H9 (cell line): ENCODE measurements at regions not wholly inside any gene's neighbourhood (a gene's known extent, or its start where the extent isn't known, plus 50 kb on each side); places are given as distances from the start of the nearest gene placed in this dataset.

Source experiments
- DNase-seq: peaks from one replicate; pipeline ENCODE4 v3.0.0-alpha.2; 2017
- H2AFZ ChIP-seq: one replicate; pipeline ENCODE4 v1.6.1; 2013; ENCODE audit warnings: mild to moderate bottlenecking, low read length, control low read depth, moderate library complexity
- H2AK5ac ChIP-seq: 2 replicates; pipeline ENCODE4 v1.6.1; 2013; ENCODE audit warnings: low read length, control low read depth, mixed read lengths; ENCODE audit not compliant: insufficient read length
- H2BK120ac ChIP-seq: one replicate; pipeline ENCODE4 v1.6.1; 2013; ENCODE audit warnings: low read depth, mild to moderate bottlenecking, low read length, control low read depth, inconsistent platforms; ENCODE audit not compliant: poor library complexity, severe bottlenecking
- H2BK12ac ChIP-seq: 2 replicates; pipeline ENCODE4 v1.6.1; 2013; ENCODE audit warnings: low read length, control low read depth, mixed read lengths, low read depth; ENCODE audit not compliant: insufficient read length
- H2BK15ac ChIP-seq: 2 replicates; pipeline ENCODE4 v1.6.1; 2013; ENCODE audit warnings: low read depth, low read length, control low read depth
- H2BK20ac ChIP-seq: one replicate; pipeline ENCODE4 v1.6.1; 2013; ENCODE audit warnings: low read depth, mild to moderate bottlenecking, low read length, control low read depth, inconsistent platforms; ENCODE audit not compliant: poor library complexity, severe bottlenecking
- H2BK5ac ChIP-seq: 2 replicates; pipeline ENCODE4 v1.6.1; 2013; ENCODE audit warnings: low read length, control low read depth, mixed read lengths; ENCODE audit not compliant: insufficient read length
- H3K14ac ChIP-seq: 2 replicates; pipeline ENCODE4 v1.6.1; 2013; ENCODE audit warnings: low read length, control low read depth; ENCODE audit not compliant: insufficient read depth
- H3K18ac ChIP-seq: 2 replicates; pipeline ENCODE4 v1.6.1; 2013; ENCODE audit warnings: low read depth, mild to moderate bottlenecking, mixed read lengths, low read length, control low read depth; ENCODE audit not compliant: insufficient read length
- H3K23ac ChIP-seq: 2 replicates; pipeline ENCODE4 v1.6.1; 2013; ENCODE audit warnings: low read length, control low read depth, mixed read lengths, low read depth; ENCODE audit not compliant: insufficient read length
- H3K23me2 ChIP-seq: 2 replicates; pipeline ENCODE4 v1.6.1; 2013; ENCODE audit warnings: low read depth, mild to moderate bottlenecking, mixed read lengths, low read length, control low read depth; ENCODE audit not compliant: insufficient read length, poor library complexity, severe bottlenecking
- H3K27ac ChIP-seq: 2 replicates; pipeline ENCODE4 v1.5.1; 2013; ENCODE audit warnings: low read length, control low read depth, mixed read lengths, low read depth; ENCODE audit not compliant: insufficient read length
- H3K27me3 ChIP-seq: 2 replicates; pipeline ENCODE4 v1.6.1; 2013; ENCODE audit warnings: low read length, control low read depth, inconsistent platforms; ENCODE audit not compliant: insufficient read depth
- H3K4ac ChIP-seq: 2 replicates; pipeline ENCODE4 v1.6.1; 2013; ENCODE audit warnings: low read depth, mild to moderate bottlenecking, control low read depth, inconsistent platforms, low read length, moderate library complexity
- H3K4me1 ChIP-seq: 2 replicates; pipeline ENCODE4 v1.6.1; 2013; ENCODE audit warnings: low read length, control low read depth, inconsistent platforms; ENCODE audit not compliant: insufficient read depth
- H3K4me2 ChIP-seq: 2 replicates; pipeline ENCODE4 v1.6.1; 2013; ENCODE audit warnings: low read length, control low read depth, mixed read lengths; ENCODE audit not compliant: insufficient read length, insufficient read depth
- H3K56ac ChIP-seq: 2 replicates; pipeline ENCODE4 v1.6.1; 2013; ENCODE audit warnings: low read depth, mild to moderate bottlenecking, mixed read lengths, low read length, control low read depth; ENCODE audit not compliant: insufficient read length
- H3K79me1 ChIP-seq: 2 replicates; pipeline ENCODE4 v1.6.1; 2013; ENCODE audit warnings: low read depth, mild to moderate bottlenecking, moderate library complexity, low read length, control low read depth, inconsistent platforms; ENCODE audit not compliant: insufficient read depth, poor library complexity, severe bottlenecking
- H3K79me2 ChIP-seq: 2 replicates; pipeline ENCODE4 v1.6.1; 2013; ENCODE audit warnings: low read length, control low read depth, inconsistent platforms; ENCODE audit not compliant: insufficient read depth
- H3K9ac ChIP-seq: 2 replicates; pipeline ENCODE4 v1.6.1; 2013; ENCODE audit warnings: low read length, control low read depth, mixed read lengths; ENCODE audit not compliant: insufficient read length; ENCODE audit errors: extremely low read depth
- H3K9me3 ChIP-seq: one replicate; pipeline ENCODE4 v1.6.1; 2013; ENCODE audit warnings: low read depth, low read length, inconsistent platforms; ENCODE audit not compliant: control insufficient read depth
- H3T11ph ChIP-seq: one replicate; pipeline ENCODE4 v1.6.1; 2013; ENCODE audit warnings: mild to moderate bottlenecking, low read length, control low read depth, inconsistent platforms
- H4K20me1 ChIP-seq: one replicate; pipeline ENCODE4 v1.6.1; 2013; ENCODE audit not compliant: control insufficient read depth, insufficient read length, insufficient read depth
- H4K5ac ChIP-seq: 2 replicates; pipeline ENCODE4 v1.6.1; 2013; ENCODE audit warnings: low read depth, mild to moderate bottlenecking, mixed read lengths, low read length, control low read depth; ENCODE audit not compliant: insufficient read length
- H4K8ac ChIP-seq: replicated peaks from 2 replicates; pipeline ENCODE4 v1.6.1; 2013; ENCODE audit warnings: low read length, control low read depth, mixed read lengths, low read depth; ENCODE audit not compliant: insufficient read length
- H4K91ac ChIP-seq: 2 replicates; pipeline ENCODE4 v1.6.1; 2013; ENCODE audit warnings: low read depth, mild to moderate bottlenecking, moderate library complexity, mixed read lengths, low read length, control low read depth; ENCODE audit not compliant: insufficient read length
- H3K27ac Mint-ChIP-seq, 3 experiments: 2 replicates in 2 of 3; 3 replicates in 1 of 3; pipeline ENCODE4 v1.8.0; 2020 to 2021; ENCODE audit warnings: mixed read lengths in 3 of 3, mild to moderate bottlenecking in 1 of 3, moderate library complexity in 1 of 3
- H3K27me3 Mint-ChIP-seq: 2 replicates; pipeline ENCODE4 v1.8.0; 2021; ENCODE audit warnings: low read depth, mild to moderate bottlenecking, moderate library complexity, mixed read lengths
- H3K36me3 Mint-ChIP-seq, 3 experiments: 2 replicates in 2 of 3; 3 replicates in 1 of 3; pipeline ENCODE4 v1.8.0; 2020 to 2021; ENCODE audit warnings: low read depth in 3 of 3, mixed read lengths in 3 of 3; ENCODE audit not compliant: insufficient read depth in 1 of 3
- H3K4me1 Mint-ChIP-seq, 2 experiments: 2 replicates each; pipeline ENCODE4 v1.8.0; 2020; ENCODE audit warnings: mixed read lengths in 2 of 2
- H3K4me3 Mint-ChIP-seq, 2 experiments: 2 replicates in 1 of 2; 3 replicates in 1 of 2; pipeline ENCODE4 v1.8.0; 2020 to 2021; ENCODE audit warnings: mild to moderate bottlenecking in 2 of 2, mixed read lengths in 2 of 2, moderate library complexity in 1 of 2
- H3K9me3 Mint-ChIP-seq, 2 experiments: 2 replicates in 1 of 2; 3 replicates in 1 of 2; pipeline ENCODE4 v1.8.0; 2020; ENCODE audit warnings: mild to moderate bottlenecking in 2 of 2, mixed read lengths in 2 of 2, moderate library complexity in 1 of 2
- WGBS: extraction: QIAGEN DNeasy Blood & Tissue Kit; methylation state at CpG from one replicate; pipeline ENCODE4 v1.1.7; 2013; ENCODE audit warnings: missing lambda C conversion rate, low lambda C conversion rate, mixed read lengths; ENCODE audit not compliant: insufficient read length; ENCODE audit errors: extremely low coverage; 5-methylcytosine and 5-hydroxymethylcytosine counted together
- TF ChIP-seq, protein P1 (sequence below): fragments of 200-600 bp; sonication (generic); conservative IDR thresholded peaks from 3 replicates; pipeline ENCODE4 v1.8.0; 2021; ENCODE audit warnings: antibody characterized with exemption, mild to moderate bottlenecking

GRCh38 chr2:60118917-60119316 lies 434.5 kb downstream of the BCL11A start:
- H2BK15ac ChIP-seq, result no peak overlapping the region
- no peak overlapping the region for H4K91ac ChIP-seq
- H3K4me1 Mint-ChIP-seq, result no peaks in the 10 kb centered on the region
- H3K27ac Mint-ChIP-seq, result no peak overlapping the region
- H4K20me1 ChIP-seq, result no peaks in the 10 kb centered on the region
- H3K56ac ChIP-seq, result no peak overlapping the region
- no peak overlapping the region for H3K27ac ChIP-seq
- H3K9me3 ChIP-seq, result no peaks in the 10 kb centered on the region
- no peak overlapping the region for H2BK20ac ChIP-seq
- WGBS, result no CpG with 5 or more reads among the region's 1 CpG
- H3K36me3 Mint-ChIP-seq, result peaks cover 15 to 55% (median 23%) of the 10 kb centered on the region in 3 experiments
- H4K5ac ChIP-seq, result no peak overlapping the region
- H3K23me2 ChIP-seq, result no peaks in the 10 kb centered on the region
- no peaks in the 10 kb centered on the region for H3K79me1 ChIP-seq
- no peak overlapping the region for H3K9ac ChIP-seq
- no peak overlapping the region for H3K4ac ChIP-seq
- H4K8ac ChIP-seq, result no peak overlapping the region
- H3K9me3 Mint-ChIP-seq, result peaks cover 51 to 57% of the 10 kb centered on the region in 2 experiments
- no peak overlapping the region for H2BK5ac ChIP-seq
- no peak overlapping the region for H2BK12ac ChIP-seq
- no peak overlapping the region for H3K14ac ChIP-seq
- H2AK5ac ChIP-seq, result no peak overlapping the region
- no peak overlapping the region for H3K4me3 Mint-ChIP-seq
- TF ChIP-seq, protein P1, sequence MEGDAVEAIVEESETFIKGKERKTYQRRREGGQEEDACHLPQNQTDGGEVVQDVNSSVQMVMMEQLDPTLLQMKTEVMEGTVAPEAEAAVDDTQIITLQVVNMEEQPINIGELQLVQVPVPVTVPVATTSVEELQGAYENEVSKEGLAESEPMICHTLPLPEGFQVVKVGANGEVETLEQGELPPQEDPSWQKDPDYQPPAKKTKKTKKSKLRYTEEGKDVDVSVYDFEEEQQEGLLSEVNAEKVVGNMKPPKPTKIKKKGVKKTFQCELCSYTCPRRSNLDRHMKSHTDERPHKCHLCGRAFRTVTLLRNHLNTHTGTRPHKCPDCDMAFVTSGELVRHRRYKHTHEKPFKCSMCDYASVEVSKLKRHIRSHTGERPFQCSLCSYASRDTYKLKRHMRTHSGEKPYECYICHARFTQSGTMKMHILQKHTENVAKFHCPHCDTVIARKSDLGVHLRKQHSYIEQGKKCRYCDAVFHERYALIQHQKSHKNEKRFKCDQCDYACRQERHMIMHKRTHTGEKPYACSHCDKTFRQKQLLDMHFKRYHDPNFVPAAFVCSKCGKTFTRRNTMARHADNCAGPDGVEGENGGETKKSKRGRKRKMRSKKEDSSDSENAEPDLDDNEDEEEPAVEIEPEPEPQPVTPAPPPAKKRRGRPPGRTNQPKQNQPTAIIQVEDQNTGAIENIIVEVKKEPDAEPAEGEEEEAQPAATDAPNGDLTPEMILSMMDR, result no peak
- H3K27me3 ChIP-seq, result no peaks in the 10 kb centered on the region
- no peak for DNase-seq
- no peak overlapping the region for H3K23ac ChIP-seq
- H2AFZ ChIP-seq, result no peak overlapping the region
- H2BK120ac ChIP-seq, result no peak overlapping the region
- H3K4me1 ChIP-seq, result no peaks in the 10 kb centered on the region
- no peaks in the 10 kb centered on the region for H3K79me2 ChIP-seq
- no peak overlapping the region for H3K18ac ChIP-seq
- no peak overlapping the region for H3T11ph ChIP-seq
- H3K27me3 Mint-ChIP-seq, result peaks cover 4% of the 10 kb centered on the region
- H3K4me2 ChIP-seq, result no peak overlapping the region
